ENCODE measurements at regions not wholly inside any gene's neighbourhood (a gene's known extent, or its start where the extent isn't known, plus 50 kb on each side); places are given as distances from the start of the nearest gene placed in this dataset.
A peak's percentile ranks its signal among the peaks of the same experiment; 100 is the strongest.
"Not testable (repeated sequence)": the region's sequence is repeated elsewhere in the genome, so short reads cannot be mapped to it uniquely, and the experiment has no call there.

- H3K27ac Mint-ChIP-seq (ENCODE audit: unreplicated experiment); H3K4me1 ChIP-seq (ENCODE audit: insufficient read depth, low read length); H3K9me3 ChIP-seq (ENCODE audit: insufficient read depth, low read depth, low read length); DNase-seq (ENCODE audit: low read depth); H3K36me3 ChIP-seq (ENCODE audit: insufficient read depth, low read length); H3K27me3 ChIP-seq (ENCODE audit: insufficient read depth, low read length); H3K4me1 Mint-ChIP-seq (ENCODE audit: low read depth, unreplicated experiment); H2AFZ ChIP-seq (ENCODE audit: low read depth, low read length); H4K20me1 ChIP-seq (ENCODE audit: insufficient read depth, low read length); H3K36me3 Mint-ChIP-seq (ENCODE audit: low read depth, unreplicated experiment); H3K9me3 Mint-ChIP-seq (ENCODE audit: unreplicated experiment); H3K79me2 ChIP-seq (ENCODE audit: insufficient read depth, low read length); H3K27me3 Mint-ChIP-seq (ENCODE audit: low read depth, unreplicated experiment); FAIRE-seq; H3K4me3 ChIP-seq (ENCODE audit: insufficient read depth, low read depth, low read length): not testable (repeated sequence)
- peak overlapping the region; percentile 84 for H3K4me3 Mint-ChIP-seq (ENCODE audit: unreplicated experiment)
- Histone ChIP-seq H3K4me2 (ENCODE audit: low read length) (peak overlapping the region; percentile 57), H3K27ac (ENCODE audit: low read depth, low read length) (peak overlapping the region; percentile 19), H3K9ac (ENCODE audit: low read length) (peak overlapping the region; percentile 70)
Observed at GRCh38 chr2:91659189-91659916, 2967.9 kb downstream of the RPIA start.

GRCh38 chr2:91659917-91660275, 2968.4 kb downstream of the RPIA start:
- H3K9me3 ChIP-seq (ENCODE audit: insufficient read depth, low read depth, low read length); H3K27ac ChIP-seq (ENCODE audit: low read depth, low read length); H3K27me3 Mint-ChIP-seq (ENCODE audit: low read depth, unreplicated experiment); H3K36me3 ChIP-seq (ENCODE audit: insufficient read depth, low read length); H3K9me3 Mint-ChIP-seq (ENCODE audit: unreplicated experiment); FAIRE-seq; H3K4me1 Mint-ChIP-seq (ENCODE audit: low read depth, unreplicated experiment); H3K36me3 Mint-ChIP-seq (ENCODE audit: low read depth, unreplicated experiment); H3K27ac Mint-ChIP-seq (ENCODE audit: unreplicated experiment); H3K79me2 ChIP-seq (ENCODE audit: insufficient read depth, low read length); H4K20me1 ChIP-seq (ENCODE audit: insufficient read depth, low read length); H3K4me1 ChIP-seq (ENCODE audit: insufficient read depth, low read length); H3K27me3 ChIP-seq (ENCODE audit: insufficient read depth, low read length): not testable (repeated sequence)
- peak; percentile 11 for DNase-seq (ENCODE audit: low read depth)
- peak overlapping the region; percentile 84 for H3K4me3 Mint-ChIP-seq (ENCODE audit: unreplicated experiment)
- Histone ChIP-seq H2AFZ (ENCODE audit: low read depth, low read length) (peak overlapping the region; percentile 41), H3K9ac (ENCODE audit: low read length) (peak overlapping the region; percentile 67), H3K4me3 (ENCODE audit: insufficient read depth, low read depth, low read length) (peak overlapping the region; percentile 49), H3K4me2 (ENCODE audit: low read length) (peak overlapping the region; percentile 73)

- DNase-seq (ENCODE audit: low read depth) = peak; percentile 0
- FAIRE-seq; H3K4me3 Mint-ChIP-seq (ENCODE audit: unreplicated experiment): not testable (repeated sequence)
Observed at GRCh38 chr2:91667341-91667740, 2975.9 kb downstream of the RPIA start.

GRCh38 chr2:91685541-91685940, 2994.1 kb downstream of the RPIA start:
- not testable (repeated sequence) for H3K9me3 Mint-ChIP-seq (ENCODE audit: unreplicated experiment); H3K4me3 Mint-ChIP-seq (ENCODE audit: unreplicated experiment); H3K27me3 Mint-ChIP-seq (ENCODE audit: low read depth, unreplicated experiment); H3K36me3 ChIP-seq (ENCODE audit: insufficient read depth, low read length); H3K36me3 Mint-ChIP-seq (ENCODE audit: low read depth, unreplicated experiment); H3K27ac ChIP-seq (ENCODE audit: low read depth, low read length); H2AFZ ChIP-seq (ENCODE audit: low read depth, low read length); H3K27me3 ChIP-seq (ENCODE audit: insufficient read depth, low read length); H3K4me1 ChIP-seq (ENCODE audit: insufficient read depth, low read length); H3K4me2 ChIP-seq (ENCODE audit: low read length); H3K27ac Mint-ChIP-seq (ENCODE audit: unreplicated experiment); FAIRE-seq; H3K79me2 ChIP-seq (ENCODE audit: insufficient read depth, low read length); H4K20me1 ChIP-seq (ENCODE audit: insufficient read depth, low read length); H3K9ac ChIP-seq (ENCODE audit: low read length); H3K4me1 Mint-ChIP-seq (ENCODE audit: low read depth, unreplicated experiment); DNase-seq (ENCODE audit: low read depth); H3K9me3 ChIP-seq (ENCODE audit: insufficient read depth, low read depth, low read length); H3K4me3 ChIP-seq (ENCODE audit: insufficient read depth, low read depth, low read length)

More at GRCh38 chr2:91667341-91667740, 2975.9 kb downstream of the RPIA start:
- not testable (repeated sequence) for H3K79me2 ChIP-seq (ENCODE audit: insufficient read depth, low read length); H3K9ac ChIP-seq (ENCODE audit: low read length); H3K4me2 ChIP-seq (ENCODE audit: low read length); H3K27ac Mint-ChIP-seq (ENCODE audit: unreplicated experiment); H3K27ac ChIP-seq (ENCODE audit: low read depth, low read length); H3K36me3 ChIP-seq (ENCODE audit: insufficient read depth, low read length); H4K20me1 ChIP-seq (ENCODE audit: insufficient read depth, low read length); H2AFZ ChIP-seq (ENCODE audit: low read depth, low read length); H3K4me1 Mint-ChIP-seq (ENCODE audit: low read depth, unreplicated experiment); H3K36me3 Mint-ChIP-seq (ENCODE audit: low read depth, unreplicated experiment); H3K9me3 ChIP-seq (ENCODE audit: insufficient read depth, low read depth, low read length); H3K4me3 ChIP-seq (ENCODE audit: insufficient read depth, low read depth, low read length); H3K4me1 ChIP-seq (ENCODE audit: insufficient read depth, low read length); H3K27me3 ChIP-seq (ENCODE audit: insufficient read depth, low read length); H3K27me3 Mint-ChIP-seq (ENCODE audit: low read depth, unreplicated experiment); H3K9me3 Mint-ChIP-seq (ENCODE audit: unreplicated experiment)

- H4K20me1 ChIP-seq (ENCODE audit: insufficient read depth, low read length); H3K9ac ChIP-seq (ENCODE audit: low read length); H3K36me3 ChIP-seq (ENCODE audit: insufficient read depth, low read length); H3K79me2 ChIP-seq (ENCODE audit: insufficient read depth, low read length); H3K4me1 Mint-ChIP-seq (ENCODE audit: low read depth, unreplicated experiment); H3K4me2 ChIP-seq (ENCODE audit: low read length); H3K4me1 ChIP-seq (ENCODE audit: insufficient read depth, low read length); H3K27ac Mint-ChIP-seq (ENCODE audit: unreplicated experiment); H3K36me3 Mint-ChIP-seq (ENCODE audit: low read depth, unreplicated experiment); H3K9me3 Mint-ChIP-seq (ENCODE audit: unreplicated experiment); H3K4me3 ChIP-seq (ENCODE audit: insufficient read depth, low read depth, low read length); FAIRE-seq; H3K27ac ChIP-seq (ENCODE audit: low read depth, low read length); H3K9me3 ChIP-seq (ENCODE audit: insufficient read depth, low read depth, low read length); H3K27me3 Mint-ChIP-seq (ENCODE audit: low read depth, unreplicated experiment); H2AFZ ChIP-seq (ENCODE audit: low read depth, low read length); DNase-seq (ENCODE audit: low read depth); H3K27me3 ChIP-seq (ENCODE audit: insufficient read depth, low read length): not testable (repeated sequence)
- H3K4me3 Mint-ChIP-seq (ENCODE audit: unreplicated experiment) = peak overlapping the region; percentile 71
Observed at GRCh38 chr2:91686046-91686445, 2994.6 kb downstream of the RPIA start.
